NB4 (cell line): ENCODE measurements at regions not wholly inside any gene's neighbourhood (a gene's known extent, or its start where the extent isn't known, plus 50 kb on each side); places are given as distances from the start of the nearest gene placed in this dataset.

Experiments
- DNase-seq: peaks from one replicate; pipeline ENCODE4 v3.0.0; 2010; ENCODE audit warnings: low read depth
- H3K4me3 ChIP-seq: one replicate; pipeline ENCODE4 v1.5.1; 2011; ENCODE audit warnings: mild to moderate bottlenecking, low read depth, low read length, moderate library complexity
- MYC ChIP-seq: IDR thresholded peaks from 2 replicates; pipeline ENCODE4 v1.6.1; 2011; ENCODE audit warnings: low read depth, low read length
- POLR2A ChIP-seq: IDR thresholded peaks from 2 replicates; pipeline ENCODE4 v1.6.1; 2011; ENCODE audit warnings: mild to moderate bottlenecking; ENCODE audit not compliant: insufficient read length; ENCODE audit errors: extremely low read depth
- TF ChIP-seq, protein P1 (sequence below): IDR thresholded peaks from 2 replicates; pipeline ENCODE4 v1.6.1; 2011; ENCODE audit warnings: low read depth, low read length
- TF ChIP-seq, protein P2 (sequence below): IDR thresholded peaks from one replicate; pipeline ENCODE4 v1.5.1; 2012; ENCODE audit warnings: low read depth, low read length

GRCh38 chr10:71046747-71047146, 158.4 kb upstream of the PCBD1 start:
- TF ChIP-seq, protein P1, sequence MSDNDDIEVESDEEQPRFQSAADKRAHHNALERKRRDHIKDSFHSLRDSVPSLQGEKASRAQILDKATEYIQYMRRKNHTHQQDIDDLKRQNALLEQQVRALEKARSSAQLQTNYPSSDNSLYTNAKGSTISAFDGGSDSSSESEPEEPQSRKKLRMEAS: no peak
- TF ChIP-seq POLR2A (no peak), MYC (no peak)
- TF ChIP-seq, protein P2, sequence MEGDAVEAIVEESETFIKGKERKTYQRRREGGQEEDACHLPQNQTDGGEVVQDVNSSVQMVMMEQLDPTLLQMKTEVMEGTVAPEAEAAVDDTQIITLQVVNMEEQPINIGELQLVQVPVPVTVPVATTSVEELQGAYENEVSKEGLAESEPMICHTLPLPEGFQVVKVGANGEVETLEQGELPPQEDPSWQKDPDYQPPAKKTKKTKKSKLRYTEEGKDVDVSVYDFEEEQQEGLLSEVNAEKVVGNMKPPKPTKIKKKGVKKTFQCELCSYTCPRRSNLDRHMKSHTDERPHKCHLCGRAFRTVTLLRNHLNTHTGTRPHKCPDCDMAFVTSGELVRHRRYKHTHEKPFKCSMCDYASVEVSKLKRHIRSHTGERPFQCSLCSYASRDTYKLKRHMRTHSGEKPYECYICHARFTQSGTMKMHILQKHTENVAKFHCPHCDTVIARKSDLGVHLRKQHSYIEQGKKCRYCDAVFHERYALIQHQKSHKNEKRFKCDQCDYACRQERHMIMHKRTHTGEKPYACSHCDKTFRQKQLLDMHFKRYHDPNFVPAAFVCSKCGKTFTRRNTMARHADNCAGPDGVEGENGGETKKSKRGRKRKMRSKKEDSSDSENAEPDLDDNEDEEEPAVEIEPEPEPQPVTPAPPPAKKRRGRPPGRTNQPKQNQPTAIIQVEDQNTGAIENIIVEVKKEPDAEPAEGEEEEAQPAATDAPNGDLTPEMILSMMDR: no peak
- DNase-seq: no peak

GRCh38 chr10:71048971-71049615, 160.7 kb upstream of the PCBD1 start:
- H3K4me3 ChIP-seq: no peak overlapping the region
- DNase-seq: no peak
- TF ChIP-seq, protein P1: no peak
- TF ChIP-seq, protein P2: no peak
- TF ChIP-seq MYC: no peak
- TF ChIP-seq POLR2A: no peak

More at GRCh38 chr10:71046747-71047146, 158.4 kb upstream of the PCBD1 start:
- H3K4me3 ChIP-seq: no peak overlapping the region

- TF ChIP-seq POLR2A (no peak), MYC (no peak)
- TF ChIP-seq, protein P1: no peak
- TF ChIP-seq, protein P2: no peak
- peak; percentile 19 for DNase-seq
- H3K4me3 ChIP-seq: no peak overlapping the region
Measured at GRCh38 chr10:71049994-71050393, 161.6 kb upstream of the PCBD1 start.

DNA sequence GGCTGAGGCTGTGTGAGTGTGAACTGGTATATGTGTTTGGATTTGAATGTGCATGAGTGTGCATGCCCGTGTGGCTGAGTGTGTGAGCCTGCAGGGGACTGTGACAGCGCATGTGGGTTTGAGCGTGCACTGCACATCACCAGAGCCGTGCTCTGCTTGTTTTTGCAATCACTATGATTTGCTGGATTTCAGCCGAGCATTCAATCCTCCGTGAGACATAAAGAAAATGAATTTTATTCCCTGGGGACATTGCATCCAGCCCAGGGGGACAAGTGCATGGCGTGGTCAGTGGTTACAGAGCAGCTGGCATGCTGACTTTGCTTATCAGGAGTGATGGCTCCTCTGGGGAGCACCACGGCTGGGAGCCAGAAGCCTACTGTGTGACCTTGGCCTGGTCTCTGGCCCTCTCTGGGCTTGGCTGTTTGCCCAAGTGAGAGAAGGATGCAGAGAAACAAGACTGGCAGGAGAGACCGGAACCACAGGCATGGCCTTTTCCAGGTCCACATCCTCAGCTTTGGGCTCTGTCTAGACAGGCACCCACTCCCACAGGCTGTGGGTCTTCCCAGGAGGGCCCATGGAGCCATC, 160.2 kb upstream of the UNC5B start:
- DNase-seq: no peak
- no peak overlapping the region for H3K4me3 ChIP-seq
- TF ChIP-seq POLR2A (no peak), MYC (no peak)
- TF ChIP-seq, protein P1: no peak
- TF ChIP-seq, protein P2: no peak

DNA sequence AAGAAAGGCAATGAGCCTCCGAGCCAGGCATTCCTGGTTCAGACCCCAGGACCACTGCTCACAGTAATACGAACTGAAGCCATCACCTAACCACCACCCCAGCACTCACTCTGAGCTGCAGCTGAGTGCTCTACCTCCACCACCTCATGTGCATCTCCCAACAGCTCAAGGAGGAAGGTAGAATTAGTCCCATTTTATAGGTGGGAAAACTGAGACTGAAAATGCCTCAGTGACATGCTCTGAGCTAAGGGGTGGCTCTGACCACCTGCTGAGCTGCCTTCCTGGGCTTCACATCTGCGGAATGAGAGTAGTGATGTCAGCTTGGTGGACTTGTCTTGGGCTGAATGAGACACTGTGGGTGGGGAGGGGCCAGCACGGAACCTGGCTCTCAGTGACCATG, 159.7 kb upstream of the UNC5B start:
- no peak overlapping the region for H3K4me3 ChIP-seq
- TF ChIP-seq POLR2A (no peak), MYC (no peak)
- TF ChIP-seq, protein P1: no peak
- TF ChIP-seq, protein P2: no peak
- DNase-seq: no peak
